Peyer's patch (tissue), 4 donors: ENCODE measurements at regions not wholly inside any gene's neighbourhood (a gene's known extent, or its start where the extent isn't known, plus 50 kb on each side); places are given as distances from the start of the nearest gene placed in this dataset.

ENCODE experiments used
- CTCF ChIP-seq, 6 experiments: fragments of 450-650 bp in 4 of 6; fragments of 200-600 bp in 2 of 6; sonication (generic) in 1 of 6; IDR thresholded peaks; one replicate each; pipeline ENCODE4 v1.5.1; 2017 to 2019; ENCODE audit warnings: antibody characterized with exemption in 6 of 6, mild to moderate bottlenecking in 3 of 6, moderate library complexity in 1 of 6
- POLR2A ChIP-seq, 2 donors: fragments of 450-650 bp; IDR thresholded peaks; one replicate each; pipeline ENCODE4 v1.5.1; 2017; ENCODE audit warnings: antibody characterized with exemption in 2 of 2, mild to moderate bottlenecking in 2 of 2, moderate library complexity in 2 of 2

- TF ChIP-seq CTCF (IDR thresholded peaks at IDR 0.05) (no peak), POLR2A (IDR thresholded peaks at IDR 0.05) (no peak)
Observed at GRCh38 chr6:22975079-22975478, 405.7 kb downstream of the HDGFL1 start.
